ENCODE measurements at regions not wholly inside any gene's neighbourhood (a gene's known extent, or its start where the extent isn't known, plus 50 kb on each side); places are given as distances from the start of the nearest gene placed in this dataset.

DNA sequence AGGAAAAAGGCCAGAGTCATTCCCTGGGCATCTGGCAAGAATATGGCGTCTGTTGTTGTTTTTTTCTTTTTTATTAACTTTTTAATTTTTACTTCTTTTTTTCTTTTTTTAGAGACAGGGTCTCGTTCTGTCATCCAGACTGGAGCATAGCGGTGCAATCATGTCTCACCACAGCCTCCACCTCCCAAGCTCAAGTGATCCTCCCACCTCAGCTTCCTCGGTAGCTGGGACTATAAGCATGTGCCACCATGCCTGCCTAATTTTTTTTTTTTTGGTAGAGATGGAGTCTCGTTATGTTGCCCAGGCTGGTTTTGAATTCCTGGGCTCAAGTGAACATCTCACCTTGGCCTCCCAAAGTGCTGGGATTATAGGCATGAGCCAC, 54.0 kb upstream of the PRDM11 start:
- DNase-seq, result no peak

DNA sequence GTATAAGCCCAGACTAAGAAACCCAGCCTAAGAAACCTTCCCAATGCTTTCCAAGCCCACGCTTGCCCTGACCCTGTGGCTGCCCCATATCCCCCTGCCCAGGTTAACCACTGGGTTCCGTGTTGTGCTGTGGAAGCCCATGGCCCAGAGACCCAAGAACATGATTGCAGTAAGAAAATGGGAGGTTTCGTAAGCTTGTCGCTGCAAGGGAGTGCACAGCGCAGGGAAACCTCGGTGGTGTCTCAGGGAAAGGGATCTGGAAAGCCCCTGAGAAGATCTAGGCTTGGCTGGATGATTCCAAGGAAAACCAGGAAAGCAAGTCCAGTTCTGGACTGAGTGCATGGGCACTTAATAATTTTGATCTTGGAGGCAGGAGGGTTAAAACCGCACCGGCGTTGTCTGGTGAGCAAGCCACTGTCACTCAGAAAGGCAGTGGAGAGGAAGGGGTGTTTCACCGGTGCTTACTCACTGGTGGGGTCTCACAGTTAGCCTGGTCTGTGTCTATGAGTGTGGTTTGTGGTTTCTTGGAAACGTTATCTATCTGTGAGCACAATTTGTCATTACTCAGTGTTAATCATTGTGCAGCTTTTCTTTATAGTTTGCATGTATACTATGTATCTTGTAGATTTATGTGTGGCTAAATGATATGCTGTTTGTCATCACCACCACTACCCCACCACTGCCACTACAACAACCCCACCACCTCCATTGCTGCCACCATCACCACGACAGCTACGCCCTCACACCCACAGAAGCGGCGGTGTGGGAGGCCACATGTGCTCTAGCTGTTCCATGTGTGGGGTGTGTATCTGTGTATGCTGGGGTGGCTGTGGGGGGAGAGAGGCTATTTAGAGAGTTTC, 53.3 kb upstream of the PRDM11 start:
- DNase-seq, result no peak

DNA sequence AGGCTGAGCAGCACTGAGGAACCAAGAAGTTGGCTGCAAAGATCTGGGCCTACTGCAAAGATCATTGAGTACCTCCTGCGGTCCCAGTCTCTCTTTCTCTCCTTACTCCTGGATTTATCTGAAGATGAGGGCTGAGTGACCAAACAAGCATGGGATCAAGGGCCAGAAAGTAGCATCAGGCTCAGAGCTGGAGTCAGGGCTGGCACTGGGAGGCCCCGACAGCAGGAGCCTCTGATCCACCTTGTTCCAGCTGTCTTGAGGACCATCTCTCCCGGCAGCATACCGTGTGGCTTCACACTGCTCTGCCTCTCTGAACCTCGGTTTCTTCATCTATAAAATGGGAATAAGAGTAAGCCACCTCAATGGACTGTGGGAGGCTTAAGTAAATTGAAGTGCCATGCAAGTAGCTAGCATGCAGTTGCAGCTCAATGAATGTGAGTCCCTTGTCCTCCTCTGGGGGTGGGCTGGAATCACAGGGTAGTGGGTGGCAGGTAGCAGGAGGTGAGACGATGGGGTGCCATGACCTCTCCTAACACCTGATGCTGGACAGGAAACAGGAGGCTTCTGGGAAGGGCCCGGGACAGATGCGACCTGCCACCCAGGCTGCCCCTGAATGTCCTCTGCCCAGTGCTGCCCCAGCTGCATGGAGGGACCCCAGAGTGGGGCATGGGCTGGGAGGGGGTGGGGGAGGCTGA, 52.5 kb upstream of the PRDM11 start:
- no peak for DNase-seq

DNA sequence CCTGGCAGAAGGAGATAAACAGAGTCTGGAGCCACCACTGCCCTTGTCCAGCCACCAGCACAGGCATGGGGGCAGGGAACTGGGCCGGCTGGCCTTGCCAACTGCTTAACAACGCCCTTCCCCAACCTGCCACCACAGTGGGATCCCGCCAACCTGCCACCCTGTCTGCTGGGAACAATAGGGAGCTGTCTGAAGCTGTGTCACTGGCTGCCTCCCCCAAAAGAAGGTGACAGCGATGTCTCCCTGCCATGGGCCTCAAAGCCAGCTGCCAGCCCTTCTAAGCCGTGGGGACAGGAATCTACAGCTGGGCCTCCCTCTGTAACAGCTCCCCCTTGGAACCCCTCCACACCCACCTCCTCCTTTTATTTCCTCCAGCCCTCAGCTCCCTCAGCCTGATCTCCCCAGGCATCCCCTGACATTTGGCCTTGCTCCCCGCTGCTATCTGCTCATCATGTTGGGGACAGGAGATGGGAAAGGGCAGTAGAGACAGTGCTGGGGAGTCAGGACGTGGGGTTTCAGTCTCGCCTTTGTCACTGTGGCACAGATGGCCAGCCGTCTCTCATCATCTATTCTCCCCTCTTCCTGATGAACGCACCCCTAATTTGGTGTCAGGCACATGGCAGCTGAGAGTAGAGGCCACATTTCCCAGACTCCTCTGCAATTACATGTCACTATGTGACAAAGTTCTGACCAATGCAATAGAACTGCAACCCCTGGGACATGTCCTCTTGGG, 51.3 kb upstream of the PRDM11 start:
- no peak for DNase-seq

DNA sequence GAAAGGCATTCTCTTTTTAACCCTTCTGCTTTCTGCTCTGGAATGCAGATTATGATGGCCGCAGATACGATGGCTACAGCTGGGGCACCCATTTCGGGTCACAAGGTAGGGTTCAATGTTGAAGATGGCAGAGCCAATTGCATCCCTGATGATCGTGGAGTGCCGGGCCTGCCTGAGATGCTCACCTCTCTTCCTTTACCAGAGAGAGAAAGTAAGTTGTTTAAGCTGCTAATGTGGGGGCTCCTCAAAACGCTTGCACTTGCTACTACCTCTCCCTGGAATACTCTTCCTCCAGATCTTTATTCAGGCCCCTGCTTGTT, 50.8 kb upstream of the PRDM11 start:
- DNase-seq, result no peak

DNA sequence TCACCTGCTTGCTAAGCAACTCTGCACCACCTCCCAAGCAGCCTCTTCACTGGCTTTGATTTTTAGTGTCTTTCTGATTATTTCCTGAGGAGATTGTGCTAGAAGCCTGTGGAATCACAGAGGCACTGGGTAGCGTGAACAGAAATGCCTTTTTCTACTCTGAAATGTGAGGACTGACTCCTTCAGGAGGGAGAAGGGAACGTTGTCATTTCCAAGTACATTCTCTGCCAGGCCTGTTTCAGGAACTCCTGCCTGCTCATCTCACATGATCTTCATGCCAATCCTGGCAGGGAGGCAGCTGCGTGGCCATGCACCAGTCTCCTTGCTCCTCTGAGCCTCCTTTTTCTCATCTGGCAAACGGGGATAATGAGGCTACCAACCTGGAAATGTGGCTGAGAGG, 49.8 kb upstream of the PRDM11 start:
- no peak for DNase-seq

Measured in NCI-H146 (cell line).